Endodermal cell (in vitro differentiated cells): ENCODE measurements at regions not wholly inside any gene's neighbourhood (a gene's known extent, or its start where the extent isn't known, plus 50 kb on each side); places are given as distances from the start of the nearest gene placed in this dataset.

Experiments
- DNase-seq: peaks from one replicate; pipeline ENCODE4 v3.0.0-alpha.2; 2017
- H3K27ac ChIP-seq: 2 replicates; pipeline ENCODE4 v1.5.1; 2013; ENCODE audit warnings: mild to moderate bottlenecking, low read depth, low read length, moderate library complexity
- H3K27me3 ChIP-seq: 2 replicates; pipeline ENCODE4 v1.6.1; 2013; ENCODE audit warnings: mild to moderate bottlenecking, low read length, moderate library complexity; ENCODE audit not compliant: insufficient read depth, control insufficient read depth, poor library complexity, severe bottlenecking
- H3K36me3 ChIP-seq: 2 replicates; pipeline ENCODE4 v1.7.0; 2013; ENCODE audit warnings: mild to moderate bottlenecking, low read length, moderate library complexity; ENCODE audit not compliant: control insufficient read depth, insufficient read depth
- H3K4me1 ChIP-seq: one replicate; pipeline ENCODE4 v1.7.0; 2013; ENCODE audit warnings: low read length; ENCODE audit not compliant: control insufficient read depth, insufficient read depth
- H3K4me3 ChIP-seq: 2 replicates; pipeline ENCODE4 v1.5.1; 2013; ENCODE audit warnings: mild to moderate bottlenecking, low read length, moderate library complexity
- H3K9ac ChIP-seq: 2 replicates; pipeline ENCODE4 v1.6.1; 2013; ENCODE audit warnings: mild to moderate bottlenecking, low read length, moderate library complexity; ENCODE audit not compliant: poor library complexity, severe bottlenecking; ENCODE audit errors: extremely low read depth
- H3K9me3 ChIP-seq: 2 replicates; pipeline ENCODE4 v1.6.1; 2013; ENCODE audit warnings: mild to moderate bottlenecking, low read length, moderate library complexity; ENCODE audit not compliant: control insufficient read depth
- H3K27ac Mint-ChIP-seq: 2 replicates; pipeline ENCODE4 v1.8.0; 2020; ENCODE audit warnings: mixed read lengths
- H3K27me3 Mint-ChIP-seq: 2 replicates; pipeline ENCODE4 v1.8.0; 2021; ENCODE audit warnings: mild to moderate bottlenecking, mixed read lengths; ENCODE audit not compliant: insufficient read depth
- H3K36me3 Mint-ChIP-seq: 2 replicates; pipeline ENCODE4 v1.8.0; 2020; ENCODE audit warnings: low read depth, mixed read lengths
- H3K4me1 Mint-ChIP-seq: 2 replicates; pipeline ENCODE4 v1.8.0; 2020; ENCODE audit warnings: mixed read lengths
- H3K4me3 Mint-ChIP-seq: 2 replicates; pipeline ENCODE4 v1.8.0; 2020; ENCODE audit warnings: mild to moderate bottlenecking, moderate library complexity, mixed read lengths
- H3K9me3 Mint-ChIP-seq: 2 replicates; pipeline ENCODE4 v1.8.0; 2020; ENCODE audit warnings: mild to moderate bottlenecking, mixed read lengths
- WGBS, 2 experiments: methylation state at CpG; one replicate each; pipeline versions ENCODE4 v1.1.5 to v1.1.7; 2013; ENCODE audit warnings: missing lambda C conversion rate in 2 of 2, mixed read lengths in 1 of 2; ENCODE audit not compliant: insufficient coverage in 1 of 2, insufficient read length in 1 of 2; 5-methylcytosine and 5-hydroxymethylcytosine counted together
- TF ChIP-seq, protein P1 (sequence below): fragments of 200-600 bp; sonication (generic); conservative IDR thresholded peaks from 2 replicates; pipeline ENCODE4 v1.5.0; 2021; ENCODE audit warnings: antibody characterized with exemption, mild to moderate bottlenecking

DNA sequence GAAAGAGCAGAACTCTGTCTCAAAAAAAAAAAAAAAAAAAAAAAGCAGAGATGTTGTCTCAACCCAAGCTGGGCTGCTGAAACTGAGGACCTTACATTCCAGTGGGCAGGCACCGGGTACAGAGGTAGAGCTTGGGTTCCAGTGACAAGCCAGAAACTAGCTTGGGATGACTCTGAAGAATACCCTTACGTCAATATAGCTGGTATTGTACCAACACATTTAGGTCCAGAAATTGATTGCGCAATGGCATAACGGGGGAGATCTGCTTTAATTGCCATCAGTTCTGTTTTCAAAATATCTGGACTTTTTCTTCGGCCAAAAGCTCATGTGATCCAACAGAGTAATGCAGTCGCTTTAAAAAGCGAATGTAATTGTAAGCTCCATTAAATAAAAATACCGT, 103.1 kb upstream of the UBL3 start:
- H3K9ac ChIP-seq = no peak overlapping the region
- WGBS, 2 experiments = 81 to 83% methylated on average over 6 to 8 of the region's 8 CpGs
- TF ChIP-seq, protein P1, sequence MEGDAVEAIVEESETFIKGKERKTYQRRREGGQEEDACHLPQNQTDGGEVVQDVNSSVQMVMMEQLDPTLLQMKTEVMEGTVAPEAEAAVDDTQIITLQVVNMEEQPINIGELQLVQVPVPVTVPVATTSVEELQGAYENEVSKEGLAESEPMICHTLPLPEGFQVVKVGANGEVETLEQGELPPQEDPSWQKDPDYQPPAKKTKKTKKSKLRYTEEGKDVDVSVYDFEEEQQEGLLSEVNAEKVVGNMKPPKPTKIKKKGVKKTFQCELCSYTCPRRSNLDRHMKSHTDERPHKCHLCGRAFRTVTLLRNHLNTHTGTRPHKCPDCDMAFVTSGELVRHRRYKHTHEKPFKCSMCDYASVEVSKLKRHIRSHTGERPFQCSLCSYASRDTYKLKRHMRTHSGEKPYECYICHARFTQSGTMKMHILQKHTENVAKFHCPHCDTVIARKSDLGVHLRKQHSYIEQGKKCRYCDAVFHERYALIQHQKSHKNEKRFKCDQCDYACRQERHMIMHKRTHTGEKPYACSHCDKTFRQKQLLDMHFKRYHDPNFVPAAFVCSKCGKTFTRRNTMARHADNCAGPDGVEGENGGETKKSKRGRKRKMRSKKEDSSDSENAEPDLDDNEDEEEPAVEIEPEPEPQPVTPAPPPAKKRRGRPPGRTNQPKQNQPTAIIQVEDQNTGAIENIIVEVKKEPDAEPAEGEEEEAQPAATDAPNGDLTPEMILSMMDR = no peak
- H3K9me3 ChIP-seq = no peaks in the 10 kb centered on the region
- H3K27me3 ChIP-seq = no peaks in the 10 kb centered on the region
- Mint-ChIP-seq H3K9me3 (no peaks in the 10 kb centered on the region), H3K36me3 (no peaks in the 10 kb centered on the region), H3K4me1 (peaks cover 12% of the 10 kb centered on the region), H3K4me3 (no peak overlapping the region), H3K27ac (no peak overlapping the region), H3K27me3 (peaks cover 4% of the 10 kb centered on the region)
- H3K36me3 ChIP-seq = no peaks in the 10 kb centered on the region
- H3K27ac ChIP-seq = no peak overlapping the region
- H3K4me1 ChIP-seq = no peaks in the 10 kb centered on the region
- H3K4me3 ChIP-seq = no peak overlapping the region
- no peak for DNase-seq

DNA sequence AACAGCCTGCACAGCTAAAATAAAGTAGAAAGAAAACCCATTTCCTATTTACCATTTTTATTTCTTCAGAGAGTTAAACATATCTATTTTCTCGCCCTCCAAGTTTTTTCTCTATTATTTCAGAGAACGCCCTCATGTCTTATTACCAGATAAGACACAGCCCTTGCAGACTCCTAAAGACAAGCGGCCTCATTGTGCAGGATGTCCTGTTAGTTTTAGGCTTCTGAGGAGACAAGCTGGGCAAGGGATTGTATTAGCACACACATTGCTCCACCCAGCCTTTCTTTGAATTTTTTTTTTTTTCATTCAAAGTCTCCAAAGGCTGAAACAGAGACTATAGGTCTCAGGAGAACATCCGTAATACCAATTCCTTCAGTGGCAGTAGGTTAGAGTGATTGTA, 101.8 kb upstream of the UBL3 start:
- no peak overlapping the region for H3K4me3 ChIP-seq
- no peaks in the 10 kb centered on the region for H3K9me3 Mint-ChIP-seq
- TF ChIP-seq, protein P1 = no peak
- no peaks in the 10 kb centered on the region for H3K36me3 Mint-ChIP-seq
- H3K9me3 ChIP-seq = no peaks in the 10 kb centered on the region
- no peak overlapping the region for H3K9ac ChIP-seq
- peaks cover 7% of the 10 kb centered on the region for H3K4me1 Mint-ChIP-seq
- H3K27me3 Mint-ChIP-seq = peaks cover 4% of the 10 kb centered on the region
- WGBS, 2 experiments = 90 to 94% methylated on average over 4 of the region's 4 CpGs
- no peak overlapping the region for H3K4me3 Mint-ChIP-seq
- no peaks in the 10 kb centered on the region for H3K36me3 ChIP-seq
- H3K27ac Mint-ChIP-seq = no peak overlapping the region
- H3K4me1 ChIP-seq = no peaks in the 10 kb centered on the region
- DNase-seq = no peak
- H3K27ac ChIP-seq = no peak overlapping the region
- H3K27me3 ChIP-seq = no peaks in the 10 kb centered on the region

- H3K4me1 ChIP-seq = peaks cover under 1% of the 10 kb centered on the region
- no peaks in the 10 kb centered on the region for H3K36me3 ChIP-seq
- Mint-ChIP-seq H3K9me3 (no peaks in the 10 kb centered on the region), H3K36me3 (no peaks in the 10 kb centered on the region), H3K27me3 (peaks cover 4% of the 10 kb centered on the region), H3K4me1 (peaks cover 19% of the 10 kb centered on the region), H3K4me3 (no peak overlapping the region), H3K27ac (no peak overlapping the region)
- TF ChIP-seq, protein P1 = no peak
- no peaks in the 10 kb centered on the region for H3K9me3 ChIP-seq
- DNase-seq = no peak
- H3K27me3 ChIP-seq = no peaks in the 10 kb centered on the region
- H3K4me3 ChIP-seq = no peak overlapping the region
- 90 to 96% methylated on average over 7 to 8 of the region's 8 CpGs for WGBS, 2 experiments
- no peak overlapping the region for H3K27ac ChIP-seq
- no peak overlapping the region for H3K9ac ChIP-seq
Observed at GRCh38 chr13:29948791-29949190, 98.4 kb upstream of the UBL3 start.
